Endodermal cell (in vitro differentiated cells): ENCODE measurements at regions not wholly inside any gene's neighbourhood (a gene's known extent, or its start where the extent isn't known, plus 50 kb on each side); places are given as distances from the start of the nearest gene placed in this dataset.

Experiments
- DNase-seq: peaks from one replicate; pipeline ENCODE4 v3.0.0-alpha.2; 2017
- H3K27ac ChIP-seq: 2 replicates; pipeline ENCODE4 v1.5.1; 2013; ENCODE audit warnings: mild to moderate bottlenecking, low read depth, low read length, moderate library complexity
- H3K27me3 ChIP-seq: 2 replicates; pipeline ENCODE4 v1.6.1; 2013; ENCODE audit warnings: mild to moderate bottlenecking, low read length, moderate library complexity; ENCODE audit not compliant: insufficient read depth, control insufficient read depth, poor library complexity, severe bottlenecking
- H3K36me3 ChIP-seq: 2 replicates; pipeline ENCODE4 v1.7.0; 2013; ENCODE audit warnings: mild to moderate bottlenecking, low read length, moderate library complexity; ENCODE audit not compliant: control insufficient read depth, insufficient read depth
- H3K4me1 ChIP-seq: one replicate; pipeline ENCODE4 v1.7.0; 2013; ENCODE audit warnings: low read length; ENCODE audit not compliant: control insufficient read depth, insufficient read depth
- H3K4me3 ChIP-seq: 2 replicates; pipeline ENCODE4 v1.5.1; 2013; ENCODE audit warnings: mild to moderate bottlenecking, low read length, moderate library complexity
- H3K9ac ChIP-seq: 2 replicates; pipeline ENCODE4 v1.6.1; 2013; ENCODE audit warnings: mild to moderate bottlenecking, low read length, moderate library complexity; ENCODE audit not compliant: poor library complexity, severe bottlenecking; ENCODE audit errors: extremely low read depth
- H3K9me3 ChIP-seq: 2 replicates; pipeline ENCODE4 v1.6.1; 2013; ENCODE audit warnings: mild to moderate bottlenecking, low read length, moderate library complexity; ENCODE audit not compliant: control insufficient read depth
- H3K27ac Mint-ChIP-seq: 2 replicates; pipeline ENCODE4 v1.8.0; 2020; ENCODE audit warnings: mixed read lengths
- H3K27me3 Mint-ChIP-seq: 2 replicates; pipeline ENCODE4 v1.8.0; 2021; ENCODE audit warnings: mild to moderate bottlenecking, mixed read lengths; ENCODE audit not compliant: insufficient read depth
- H3K36me3 Mint-ChIP-seq: 2 replicates; pipeline ENCODE4 v1.8.0; 2020; ENCODE audit warnings: low read depth, mixed read lengths
- H3K4me1 Mint-ChIP-seq: 2 replicates; pipeline ENCODE4 v1.8.0; 2020; ENCODE audit warnings: mixed read lengths
- H3K4me3 Mint-ChIP-seq: 2 replicates; pipeline ENCODE4 v1.8.0; 2020; ENCODE audit warnings: mild to moderate bottlenecking, moderate library complexity, mixed read lengths
- H3K9me3 Mint-ChIP-seq: 2 replicates; pipeline ENCODE4 v1.8.0; 2020; ENCODE audit warnings: mild to moderate bottlenecking, mixed read lengths
- CTCF ChIP-seq: fragments of 200-600 bp; sonication (generic); conservative IDR thresholded peaks from 2 replicates; pipeline ENCODE4 v1.5.0; 2021; ENCODE audit warnings: antibody characterized with exemption, mild to moderate bottlenecking
- WGBS, 2 experiments: methylation state at CpG; one replicate each; pipeline versions ENCODE4 v1.1.5 to v1.1.7; 2013; ENCODE audit warnings: missing lambda C conversion rate in 2 of 2, mixed read lengths in 1 of 2; ENCODE audit not compliant: insufficient coverage in 1 of 2, insufficient read length in 1 of 2; 5-methylcytosine and 5-hydroxymethylcytosine counted together

DNA sequence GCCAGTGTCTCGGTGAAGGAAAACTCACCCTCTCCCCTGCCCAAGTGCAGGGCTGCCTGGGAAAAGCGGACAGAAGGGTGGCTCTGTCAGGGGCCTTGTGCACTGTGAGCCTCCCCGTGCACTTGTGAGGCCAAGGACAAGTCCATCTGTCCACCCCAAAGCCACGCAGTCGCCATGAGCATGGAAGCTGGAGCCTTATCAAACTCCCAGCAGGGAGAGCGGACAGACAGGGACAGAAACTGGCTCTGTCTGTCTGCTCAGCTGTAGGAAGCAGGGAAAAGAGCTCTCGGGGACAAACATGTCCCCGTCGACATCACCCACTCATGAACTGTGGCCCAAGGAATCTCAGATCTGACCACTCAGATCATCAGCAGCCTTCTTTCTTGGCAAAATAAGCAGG, 1385.4 kb downstream of the TBC1D22A start:
- Histone ChIP-seq H3K4me1 (no peaks in the 10 kb centered on the region), H3K9ac (no peak overlapping the region), H3K27me3 (no peaks in the 10 kb centered on the region), H3K4me3 (no peak overlapping the region), H3K27ac (no peak overlapping the region), H3K9me3 (no peaks in the 10 kb centered on the region), H3K36me3 (no peaks in the 10 kb centered on the region)
- DNase-seq = peak; percentile 38
- peaks cover 5% of the 10 kb centered on the region for H3K27me3 Mint-ChIP-seq
- 86 to 90% methylated on average over 7 to 9 of the region's 9 CpGs for WGBS, 2 experiments
- no peak overlapping the region for H3K4me3 Mint-ChIP-seq
- no peak overlapping the region for H3K27ac Mint-ChIP-seq
- no peaks in the 10 kb centered on the region for H3K36me3 Mint-ChIP-seq
- H3K9me3 Mint-ChIP-seq = no peaks in the 10 kb centered on the region
- TF ChIP-seq CTCF = no peak
- peaks cover 4% of the 10 kb centered on the region for H3K4me1 Mint-ChIP-seq

GRCh38 chr22:48147404-48147803, 1385.0 kb downstream of the TBC1D22A start:
- peak; percentile 52 for DNase-seq
- Mint-ChIP-seq H3K36me3 (no peaks in the 10 kb centered on the region), H3K9me3 (no peaks in the 10 kb centered on the region), H3K27me3 (peaks cover 5% of the 10 kb centered on the region), H3K4me1 (peaks cover 4% of the 10 kb centered on the region), H3K27ac (no peak overlapping the region), H3K4me3 (no peak overlapping the region)
- H3K4me1 ChIP-seq = no peaks in the 10 kb centered on the region
- H3K27ac ChIP-seq = no peak overlapping the region
- H3K9ac ChIP-seq = no peak overlapping the region
- 11 to 37% methylated on average over 3 to 4 of the region's 4 CpGs for WGBS, 2 experiments
- no peak for TF ChIP-seq CTCF
- no peaks in the 10 kb centered on the region for H3K36me3 ChIP-seq
- no peaks in the 10 kb centered on the region for H3K9me3 ChIP-seq
- no peak overlapping the region for H3K4me3 ChIP-seq
- no peaks in the 10 kb centered on the region for H3K27me3 ChIP-seq

DNA sequence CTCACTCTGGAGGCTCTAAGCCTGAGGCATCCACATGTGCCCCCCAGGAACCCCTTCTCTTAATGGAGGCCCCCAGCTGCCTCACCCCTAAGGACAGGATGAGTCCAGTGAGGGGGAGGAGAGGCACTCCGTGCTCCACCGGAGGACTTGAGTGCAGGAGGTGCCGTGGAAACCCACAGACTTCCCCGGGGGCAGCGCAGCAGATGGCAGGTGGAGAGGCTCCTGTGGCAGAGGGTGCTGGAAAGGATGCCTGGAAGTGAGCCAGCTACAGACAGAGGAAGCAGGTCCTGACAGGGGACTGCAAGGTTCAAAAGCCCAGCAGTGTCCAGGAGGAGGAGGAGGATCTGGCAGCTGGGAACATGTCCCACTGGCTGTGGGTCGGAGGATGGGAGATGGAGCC, 1384.0 kb downstream of the TBC1D22A start:
- H3K4me1 ChIP-seq = no peaks in the 10 kb centered on the region
- no peak for TF ChIP-seq CTCF

More for the DNA sequence above, 1384.0 kb downstream of the TBC1D22A start:
- Histone ChIP-seq H3K36me3 (no peaks in the 10 kb centered on the region), H3K9me3 (no peaks in the 10 kb centered on the region), H3K9ac (no peak overlapping the region), H3K27me3 (no peaks in the 10 kb centered on the region), H3K4me3 (no peak overlapping the region), H3K27ac (no peak overlapping the region)
- Mint-ChIP-seq H3K36me3 (no peaks in the 10 kb centered on the region), H3K27ac (no peak overlapping the region), H3K4me1 (peaks cover 4% of the 10 kb centered on the region), H3K9me3 (no peaks in the 10 kb centered on the region), H3K27me3 (peaks cover 5% of the 10 kb centered on the region), H3K4me3 (no peak overlapping the region)
- WGBS, 2 experiments = 91% methylated on average over 6 of the region's 6 CpGs; no CpG with 5 or more reads in 1 of the 2 experiments
- DNase-seq = peak; percentile 34
